GM18526 (cell line): ENCODE measurements at regions not wholly inside any gene's neighbourhood (a gene's known extent, or its start where the extent isn't known, plus 50 kb on each side); places are given as distances from the start of the nearest gene placed in this dataset.

Experiments
- POLR2A ChIP-seq: IDR thresholded peaks from 3 replicates; pipeline ENCODE4 v1.6.1; 2011; ENCODE audit not compliant: insufficient read length; ENCODE audit errors: extremely low read depth

DNA sequence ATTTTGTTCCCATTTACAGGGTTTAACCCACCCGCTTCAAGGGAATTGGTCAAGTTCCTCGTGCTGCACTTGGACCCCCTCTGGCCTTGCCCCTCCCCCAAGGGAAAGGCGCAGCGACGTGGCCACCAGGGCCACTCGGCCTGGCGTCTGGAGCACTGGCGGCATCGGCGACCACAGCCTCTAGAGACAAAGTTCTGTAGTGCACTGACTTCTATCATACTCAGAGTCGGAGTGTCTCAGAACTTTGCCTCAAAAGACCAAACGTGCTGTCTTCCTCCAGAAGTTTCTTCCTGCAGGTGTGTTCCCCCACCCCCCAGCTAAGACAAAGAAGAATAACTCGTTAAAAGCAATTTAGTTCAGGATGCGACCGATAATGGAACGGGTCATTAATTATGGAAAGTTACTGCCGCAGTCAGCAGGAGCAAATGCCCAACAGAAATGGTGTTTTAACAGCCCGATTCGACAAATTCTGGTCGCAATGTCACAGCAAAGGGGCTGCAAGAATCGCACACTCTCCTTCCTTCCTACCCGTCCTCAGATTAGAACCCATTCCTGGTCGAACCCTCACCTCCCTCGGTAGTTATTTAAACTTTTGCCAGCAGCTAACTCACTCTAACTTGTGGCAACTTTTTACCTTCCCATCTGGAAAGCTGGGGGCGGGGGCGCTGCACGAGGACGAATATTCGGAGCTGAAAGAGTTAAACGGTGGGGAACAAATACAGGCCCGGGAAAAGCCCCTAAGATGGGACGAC is 202.1 kb upstream of the NFE2L3 start:
- peak; percentile 51 for TF ChIP-seq POLR2A

DNA sequence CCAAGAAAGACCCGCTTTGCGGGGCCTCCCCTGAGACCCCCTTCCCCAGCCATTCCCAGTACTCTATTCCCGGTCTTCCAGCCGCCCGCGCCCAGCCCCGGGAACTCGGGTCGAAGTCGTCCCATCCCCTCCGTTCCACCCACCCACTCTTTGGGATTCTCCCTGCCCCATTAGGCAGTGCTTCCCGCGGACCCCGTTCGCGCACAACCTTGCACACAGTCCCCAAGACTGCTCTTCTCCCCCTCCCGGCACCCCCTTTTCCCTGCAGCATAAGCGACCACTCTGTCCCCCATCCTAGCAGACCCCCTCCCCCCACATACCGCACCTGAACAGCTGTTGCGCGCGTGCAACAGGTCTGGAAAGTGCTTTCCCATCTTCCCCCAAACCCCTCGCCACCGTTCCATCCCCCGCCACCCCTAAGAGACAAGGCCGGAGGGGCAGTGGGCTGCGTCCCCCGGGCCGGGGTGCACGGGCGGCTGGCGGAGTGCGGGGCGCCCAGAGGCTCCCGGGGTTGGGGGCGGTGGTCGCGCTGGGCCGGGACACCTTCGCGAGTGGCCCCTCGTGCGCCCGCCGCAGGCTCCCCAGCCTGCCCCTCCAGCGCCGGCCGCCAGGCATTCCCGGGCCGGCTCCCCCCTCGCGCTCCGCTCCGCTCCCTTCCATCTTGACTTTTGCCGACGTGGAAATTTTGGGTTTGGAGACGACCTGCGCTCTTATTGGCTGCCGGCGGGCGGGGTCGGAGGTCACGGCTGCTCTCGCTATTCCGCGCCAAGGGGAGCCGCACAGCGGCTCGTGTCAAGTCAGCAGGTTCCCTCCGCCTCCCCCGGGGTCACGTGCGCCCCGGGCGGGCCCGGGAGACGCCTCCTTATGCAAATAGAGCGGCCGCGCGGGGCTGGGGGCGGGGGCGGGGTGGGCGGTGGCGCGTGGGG is 201.2 kb upstream of the NFE2L3 start:
- peak; percentile 22 for TF ChIP-seq POLR2A

GRCh38 chr7:25951414-25952260 is 200.4 kb upstream of the NFE2L3 start:
- peak; percentile 77 for TF ChIP-seq POLR2A

DNA sequence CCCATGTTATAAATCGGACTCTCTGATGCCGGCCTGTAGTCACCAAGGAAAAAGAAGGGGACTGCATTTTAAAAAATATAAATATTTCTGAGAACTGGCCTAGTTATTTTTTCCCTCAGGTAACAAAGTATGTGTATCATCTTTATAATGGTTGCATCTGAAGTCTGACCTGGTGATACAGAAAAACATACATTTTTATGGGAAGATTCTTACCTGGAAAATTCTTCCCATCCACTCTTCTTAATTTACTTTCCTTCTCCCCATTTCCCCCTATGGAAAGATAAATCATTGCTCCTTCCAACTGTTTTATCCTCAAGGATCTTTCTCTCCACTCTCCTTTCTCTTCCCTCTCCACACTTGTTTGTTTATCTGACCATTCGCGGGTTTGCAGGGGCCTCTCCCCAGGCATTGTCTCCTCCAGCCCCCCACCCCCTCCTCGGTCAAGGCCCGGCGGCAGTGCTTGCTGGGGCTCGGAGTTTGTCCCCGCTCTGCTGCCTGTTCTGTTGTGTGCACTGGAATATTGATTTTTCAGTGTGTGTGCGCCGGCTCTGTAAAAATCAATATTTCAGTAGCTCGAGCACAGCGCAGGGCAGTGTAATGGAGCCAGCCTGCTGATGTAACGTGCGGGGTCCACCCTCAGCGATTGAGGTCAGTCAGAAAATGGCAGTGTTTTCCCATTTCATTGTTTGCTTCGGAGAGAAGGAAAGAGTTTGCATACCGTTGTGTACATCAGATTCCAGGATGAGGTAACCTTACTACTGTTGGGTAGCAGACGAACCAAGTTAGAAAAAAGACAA is 199.5 kb upstream of the NFE2L3 start:
- TF ChIP-seq POLR2A: no peak

- no peak for TF ChIP-seq POLR2A
Observed at GRCh38 chr7:25953859-25954258, 198.1 kb upstream of the NFE2L3 start.

DNA sequence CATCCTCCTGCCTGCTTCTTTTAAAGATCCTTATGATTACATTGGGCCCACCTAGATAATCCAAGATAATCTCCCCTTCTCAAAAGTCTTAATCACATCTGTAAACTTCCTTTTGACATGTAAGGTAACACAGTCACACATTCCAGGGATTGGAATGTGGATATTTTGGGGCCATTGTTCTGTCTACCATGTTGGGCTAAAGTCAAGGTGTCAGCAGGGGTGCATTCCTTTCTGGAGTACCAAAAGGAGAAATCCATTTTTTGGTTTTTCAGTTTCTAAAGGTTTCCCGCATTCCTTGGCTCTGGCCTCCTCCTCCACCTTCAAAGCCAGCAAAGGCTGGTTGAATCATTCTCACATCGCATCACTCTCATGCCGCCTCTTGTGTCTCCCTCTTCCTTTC is 197.6 kb upstream of the NFE2L3 start:
- no peak for TF ChIP-seq POLR2A

GRCh38 chr7:25959168-25959734 is 192.7 kb upstream of the NFE2L3 start:
- no peak for TF ChIP-seq POLR2A

GRCh38 chr7:25963733-25964132 is 188.3 kb upstream of the NFE2L3 start:
- no peak for TF ChIP-seq POLR2A

DNA sequence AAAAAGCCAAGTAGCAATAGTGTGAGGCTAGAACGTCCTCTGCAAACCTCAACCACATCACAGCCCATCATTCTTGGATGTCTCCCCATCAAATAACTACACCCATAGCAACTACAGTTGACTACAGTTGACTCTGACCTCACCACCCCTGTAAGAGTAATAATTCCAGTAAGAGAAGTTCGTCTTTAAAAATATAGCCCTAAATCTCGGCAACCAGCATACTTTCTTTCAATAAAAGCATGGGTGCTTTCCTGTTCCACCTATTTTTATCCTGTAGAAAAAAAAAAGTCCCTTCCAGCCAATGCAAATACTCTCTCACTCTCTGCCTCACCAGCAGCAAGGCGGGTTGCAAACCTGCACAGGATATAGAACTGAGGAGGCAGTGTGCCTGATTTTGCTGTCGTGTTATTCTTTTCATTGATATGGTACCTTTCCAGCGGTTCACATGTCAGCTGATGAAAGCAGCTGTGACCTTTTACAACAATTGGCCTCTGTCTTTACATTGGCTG is 187.5 kb upstream of the NFE2L3 start:
- peak; percentile 39 for TF ChIP-seq POLR2A

DNA sequence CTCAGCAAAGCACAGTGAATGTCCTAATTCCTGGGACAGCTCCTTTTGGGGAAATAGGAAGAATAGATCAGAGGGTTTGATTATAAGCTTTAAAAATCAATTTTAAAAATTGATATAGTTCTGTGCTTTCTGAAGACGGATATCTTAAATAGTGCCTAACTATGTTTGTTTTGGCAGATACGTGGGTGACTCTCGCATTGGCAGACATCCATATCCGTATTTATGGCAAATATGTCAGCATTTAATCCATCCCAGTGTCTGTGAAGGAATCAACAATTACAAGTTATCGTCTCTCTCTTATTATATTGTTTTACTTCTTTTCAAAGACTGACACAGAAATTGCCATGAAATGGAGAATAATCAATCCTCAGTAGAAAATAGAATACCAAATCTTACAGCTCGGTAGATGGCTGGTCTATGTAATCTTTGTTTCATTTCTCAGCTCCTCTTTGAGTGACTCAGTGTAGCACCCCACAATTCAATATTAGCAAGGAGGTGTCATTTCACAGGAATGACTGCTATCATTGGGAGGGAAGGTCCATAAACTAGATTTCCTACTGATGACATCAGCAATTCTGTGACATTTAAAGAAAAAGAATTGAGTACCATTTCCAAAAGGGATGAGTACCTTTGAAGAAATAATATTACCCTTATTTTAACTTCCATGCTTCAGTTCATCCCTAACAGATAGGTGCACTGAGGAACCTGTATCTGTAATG is 186.4 kb upstream of the NFE2L3 start:
- TF ChIP-seq POLR2A: no peak

DNA sequence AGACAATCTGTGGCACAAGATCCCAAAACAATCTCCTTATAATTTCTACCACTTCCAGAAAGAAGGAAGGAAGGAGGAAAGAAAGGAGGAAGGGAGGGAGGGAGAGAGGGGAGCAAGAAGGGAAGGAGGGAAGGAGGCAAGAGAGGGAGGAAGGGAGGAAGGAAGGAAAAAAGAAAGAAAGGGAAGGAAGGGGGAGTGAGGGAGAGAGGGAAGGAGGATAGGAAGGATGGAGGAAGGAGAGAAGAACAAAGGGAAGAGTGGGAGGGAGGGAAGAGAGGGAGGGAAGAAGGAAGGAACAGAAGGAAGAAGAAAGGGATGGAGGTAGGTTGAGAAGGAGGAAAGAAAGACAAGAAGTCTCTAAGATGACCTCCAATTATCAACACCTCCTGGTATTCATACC is 185.5 kb upstream of the NFE2L3 start:
- no peak for TF ChIP-seq POLR2A

- TF ChIP-seq POLR2A: peak; percentile 52
Observed at GRCh38 chr7:25967278-25968204, 184.5 kb upstream of the NFE2L3 start.
